Panc1 (cell line): ENCODE measurements at regions not wholly inside any gene's neighbourhood (a gene's known extent, or its start where the extent isn't known, plus 50 kb on each side); places are given as distances from the start of the nearest gene placed in this dataset.

ENCODE experiments used
- ATAC-seq: fragments of 200-7000 bp; cut with Tn5 transposase; 2 replicates; pipeline ENCODE4 v1.9.1; 2020; ENCODE audit warnings: mild to moderate bottlenecking, moderate library complexity
- BruUV-seq: library from RNA; stranded (reverse); fragments of 400-500 nt; replicated peaks from 2 replicates; lab custom pipeline; 2021; lab: Mats Ljungman, UMichigan
- CTCF ChIA-PET: fragments of 300-600 bp; sonication (Branson Sonifier 250); formaldehyde crosslinking; loops from one replicate; lab custom pipeline; 2022; ENCODE audit warnings: antibody characterized with exemption; lab: Charles Lee
- POLR2A ChIA-PET: fragments of 300-600 bp; sonication (Branson Sonifier 250); formaldehyde crosslinking; loops from one replicate; lab custom pipeline; 2022; ENCODE audit warnings: antibody characterized with exemption; lab: Charles Lee
- DNase-seq: peaks from one replicate; pipeline ENCODE4 v3.0.0-alpha.2; 2010; ENCODE audit warnings: low read depth, low spot score
- H3K27ac ChIP-seq: 2 replicates; pipeline ENCODE4 v1.5.1; 2011; ENCODE audit warnings: mild to moderate bottlenecking, low read length, inconsistent platforms
- H3K27me3 ChIP-seq: fragments of 200-500 bp; sonication (Bioruptor generic); 2 replicates; pipeline ENCODE4 v1.6.0; 2014; ENCODE audit warnings: low read length, inconsistent platforms; ENCODE audit not compliant: control insufficient read depth, insufficient read depth
- H3K36me3 ChIP-seq: fragments of 200-500 bp; sonication (Bioruptor generic); 2 replicates; pipeline ENCODE4 v1.5.1; 2014; ENCODE audit warnings: inconsistent platforms, mild to moderate bottlenecking, low read length, moderate library complexity; ENCODE audit not compliant: control insufficient read depth, insufficient read depth
- H3K4me1 ChIP-seq: 2 replicates; pipeline ENCODE4 v1.5.1; 2011; ENCODE audit warnings: inconsistent platforms, mild to moderate bottlenecking, low read length, moderate library complexity; ENCODE audit not compliant: control insufficient read depth, insufficient read depth
- H3K4me3 ChIP-seq, 2 experiments: 2 replicates each; pipeline ENCODE4 v1.5.1; 2011 to 2012; ENCODE audit warnings: low read depth in 2 of 2, low read length in 2 of 2, mild to moderate bottlenecking in 2 of 2, inconsistent platforms in 1 of 2, moderate library complexity in 1 of 2
- H3K9me3 ChIP-seq: fragments of 200-500 bp; sonication (Bioruptor generic); 2 replicates; pipeline ENCODE4 v1.5.1; 2014; ENCODE audit warnings: low read depth, mild to moderate bottlenecking, inconsistent platforms, low read length, moderate library complexity; ENCODE audit not compliant: control insufficient read depth, insufficient read depth
- CTCF ChIP-seq: fragments of 450-650 bp; IDR thresholded peaks from 2 replicates; pipeline ENCODE4 v1.5.1; 2017; ENCODE audit warnings: mild to moderate bottlenecking
- POLR2AphosphoS5 ChIP-seq: IDR thresholded peaks from 2 replicates; pipeline ENCODE4 v1.6.1; 2012; ENCODE audit warnings: mild to moderate bottlenecking, low read depth, low read length, moderate library complexity
- REST ChIP-seq, 2 experiments: IDR thresholded peaks; 2 replicates each; pipeline ENCODE4 v1.6.1; 2011 to 2012; ENCODE audit warnings: low read depth in 2 of 2, control low read depth in 1 of 2, low read length in 1 of 2, mild to moderate bottlenecking in 1 of 2, moderate library complexity in 1 of 2; ENCODE audit not compliant: insufficient read depth in 1 of 2
- SIN3A ChIP-seq: IDR thresholded peaks from 2 replicates; pipeline ENCODE4 v1.6.1; 2012; ENCODE audit warnings: low read depth, mild to moderate bottlenecking, low read length, moderate library complexity, borderline replicate concordance; ENCODE audit not compliant: insufficient read depth
- TCF7L2 ChIP-seq: IDR thresholded peaks from 2 replicates; pipeline ENCODE4 v1.6.1; 2011; ENCODE audit warnings: mild to moderate bottlenecking, low read depth, low read length, inconsistent platforms
- in situ Hi-C: cut with HindIII; loops from 2 replicates; pipeline ENCODE4 v1.10.0; 2016; ENCODE audit warnings: low sequenced_read_pairs, low pct_unique_long_range_greater_than_20kb
- intact Hi-C: fragments of 100-400 bp; cut with micrococcal nuclease; formaldehyde crosslinking; loops from one replicate; pipeline ENCODE4 v1.10.0; 2022; ENCODE audit not compliant: unreplicated experiment

- H3K9me3 ChIP-seq: no peaks in the 10 kb centered on the region
- no peaks in the 10 kb centered on the region for H3K27me3 ChIP-seq
- no peak for ATAC-seq
- H3K36me3 ChIP-seq: no peaks in the 10 kb centered on the region
- H3K27ac ChIP-seq: no peak overlapping the region
- H3K4me3 ChIP-seq: no peak overlapping the region
- no peak for TF ChIP-seq SIN3A
- no peak for TF ChIP-seq CTCF
- TF ChIP-seq TCF7L2: no peak
- no peak for TF ChIP-seq POLR2AphosphoS5
- no peak for TF ChIP-seq REST (IDR thresholded peaks at IDR 0.05; ENCODE audit: insufficient read depth in 1 of 2, low read depth in 2 of 2, low read length in 1 of 2)
- intact Hi-C loops (no loop called here), in situ Hi-C loops (no loop called here)
- ChIA-PET POLR2A (no interaction called here), CTCF (no interaction called here)
- no peak for DNase-seq
- no peaks in the 10 kb centered on the region for H3K4me1 ChIP-seq
- BruUV-seq: no TSS peak
Measured at GRCh38 chr20:46837083-46837482, 57.6 kb upstream of the EYA2 start.

GRCh38 chr20:46838011-46838410 lies 56.6 kb upstream of the EYA2 start:
- DNase-seq: no peak
- POLR2A ChIA-PET: no interaction called here
- CTCF ChIA-PET: no interaction called here

More at GRCh38 chr20:46838011-46838410, 56.6 kb upstream of the EYA2 start:
- no peaks in the 10 kb centered on the region for H3K27me3 ChIP-seq
- no peaks in the 10 kb centered on the region for H3K9me3 ChIP-seq
- no peak overlapping the region for H3K4me3 ChIP-seq
- no peak for ATAC-seq
- intact Hi-C loops: no loop called here
- no peaks in the 10 kb centered on the region for H3K36me3 ChIP-seq
- H3K27ac ChIP-seq: no peak overlapping the region
- in situ Hi-C loops: no loop called here
- no peaks in the 10 kb centered on the region for H3K4me1 ChIP-seq
- TF ChIP-seq TCF7L2 (no peak), POLR2AphosphoS5 (no peak), REST (IDR thresholded peaks at IDR 0.05; ENCODE audit: insufficient read depth in 1 of 2, low read depth in 2 of 2, low read length in 1 of 2) (no peak), CTCF (no peak), SIN3A (no peak)
- BruUV-seq: no TSS peak
